Pancreas (tissue), 10 donors: ENCODE measurements at regions not wholly inside any gene's neighbourhood (a gene's known extent, or its start where the extent isn't known, plus 50 kb on each side); places are given as distances from the start of the nearest gene placed in this dataset.

Experiments
- ATAC-seq, 4 donors: fragments of 200-7000 bp; cut with Tn5 transposase; one replicate each; pipeline versions ENCODE4 v1.8.0 to v1.9.1; 2020; ENCODE audit warnings: mild to moderate bottlenecking in 4 of 4, moderate library complexity in 4 of 4
- DNase-seq, 6 donors: peaks; one replicate each; pipeline ENCODE4 v3.0.0-alpha.2; 2020
- FAIRE-seq: peaks from 2 replicates; lab custom pipeline; 2012; peaks lifted over from hg19 to GRCh38; lab: Jason Lieb, UNC
- H3K27ac ChIP-seq, 4 donors: fragments of 200-600 bp; sonication (generic); 1 replicate in 3 of 4; 2 replicates in 1 of 4; pipeline versions ENCODE4 v1.5.0 to v1.8.0; 2020
- H3K27me3 ChIP-seq, 4 donors: fragments of 200-600 bp; one replicate each; pipeline ENCODE4 v1.8.0; 2021
- H3K36me3 ChIP-seq, 3 donors: fragments of 200-600 bp; sonication (generic) in 1 of 3; one replicate each; pipeline versions ENCODE4 v1.5.0 to v1.8.0; 2020 to 2021
- H3K4me1 ChIP-seq, 3 donors: fragments of 200-600 bp; one replicate each; pipeline ENCODE4 v1.8.0; 2021
- H3K4me3 ChIP-seq, 4 donors: fragments of 200-600 bp; sonication (generic) in 2 of 4; one replicate each; pipeline versions ENCODE4 v1.5.0 to v1.8.0; 2020 to 2021
- H3K9me3 ChIP-seq, 4 donors: fragments of 200-600 bp; one replicate each; pipeline ENCODE4 v1.8.0; 2021
- CTCF ChIP-seq, 4 donors: fragments of 200-600 bp; sonication (generic) in 3 of 4; IDR thresholded peaks; one replicate each; pipeline versions ENCODE4 v1.5.0 to v1.8.0; 2021; ENCODE audit warnings: antibody characterized with exemption in 4 of 4
- WGBS, 2 donors: extraction: QIAGEN DNeasy Blood & Tissue Kit; methylation state at CpG; one replicate each; pipeline ENCODE4 v1.1.7; 2013; 5-methylcytosine and 5-hydroxymethylcytosine counted together
- intact Hi-C, 3 donors: fragments of 100-400 bp; cut with DNase I; formaldehyde crosslinking; loops; one replicate each; pipeline versions ENCODE4 v1.11.1 to v1.14.2; 2022
- donor health status: healthy with polysubstance abuse.
- donor health status: DM: no; HTN: no; CAD: no; lungs with moderate emphysema.
- donor health status: DM: no; HTN: no; CAD: no.
- donor health status: control.
- donor health status: control.
- donor health status: Bipolar disorder and iron deficiency.
- donor health status: DM: yes; HTN: yes; CAD: no.
- donor health status: DM: no; HTN: no; CAD: no.
- donor health status: DM: no; HTN: no; CAD: no.
- donor health status: DM: yes; HTN: yes; CAD: no.

- ATAC-seq, result no peak
- 27 to 31% methylated on average over 2 of the region's 2 CpGs for WGBS, 2 donors
- Histone ChIP-seq H3K4me3 (no peak overlapping the region), H3K27ac (no peak overlapping the region), H3K27me3 (no peaks in the 10 kb centered on the region), H3K36me3 (no peaks in the 10 kb centered on the region), H3K4me1 (no peaks in the 10 kb centered on the region), H3K9me3 (no peaks in the 10 kb centered on the region)
- FAIRE-seq, result no peak
- no peak for DNase-seq
- intact Hi-C loops, result no loop called here
- no peak for TF ChIP-seq CTCF (IDR thresholded peaks at IDR 0.05)
Measured at GRCh38 chr13:67283637-67284036, 53.5 kb upstream of the PCDH9 start.

GRCh38 chr13:67281466-67281865 is 51.3 kb upstream of the PCDH9 start:
- H3K4me1 ChIP-seq, result no peaks in the 10 kb centered on the region
- no peaks in the 10 kb centered on the region for H3K36me3 ChIP-seq
- H3K27me3 ChIP-seq, result no peaks in the 10 kb centered on the region
- H3K4me3 ChIP-seq, result no peak overlapping the region
- no peaks in the 10 kb centered on the region for H3K9me3 ChIP-seq
- intact Hi-C loops, result no loop called here
- WGBS, 2 donors, result 49 to 58% methylated on average over 2 of the region's 2 CpGs
- no peak for DNase-seq
- no peak for FAIRE-seq
- H3K27ac ChIP-seq, result no peak overlapping the region
- ATAC-seq, result no peak
- TF ChIP-seq CTCF (IDR thresholded peaks at IDR 0.05), result no peak
